GM23338 (cell line): ENCODE measurements at regions not wholly inside any gene's neighbourhood (a gene's known extent, or its start where the extent isn't known, plus 50 kb on each side); places are given as distances from the start of the nearest gene placed in this dataset.

ENCODE experiments used
- CTCF ChIP-seq, 2 experiments: fragments of 200-600 bp in 1 of 2; sonication (generic) in 1 of 2; conservative IDR thresholded peaks; 2 replicates each; pipeline versions ENCODE4 v1.5.1 to v1.6.1; 2016 to 2017; ENCODE audit warnings: antibody characterized with exemption in 2 of 2, low read depth in 2 of 2, mild to moderate bottlenecking in 2 of 2, moderate library complexity in 1 of 2
- EZH2 ChIP-seq: fragments of 200-600 bp; sonication (generic); IDR thresholded peaks from one replicate; pipeline ENCODE4 v1.8.0; 2017; ENCODE audit warnings: antibody characterized with exemption, mild to moderate bottlenecking, low read depth; ENCODE audit not compliant: unreplicated experiment
- POLR2AphosphoS5 ChIP-seq: IDR thresholded peaks from 2 replicates; pipeline ENCODE4 v1.6.1; 2016; ENCODE audit warnings: antibody characterized with exemption, low read depth
- ZNF114 ChIP-seq: fragments of 250-450 bp; sonication (Bioruptor Pico); IDR thresholded peaks from 2 replicates; pipeline ENCODE4 v1.5.0; 2020; ENCODE audit warnings: mild to moderate bottlenecking, moderate library complexity

GRCh38 chr3:157793745-157794144 is 290.5 kb upstream of the VEPH1 start:
- TF ChIP-seq ZNF114: no peak
- no peak for TF ChIP-seq EZH2
- TF ChIP-seq CTCF (conservative IDR thresholded peaks at IDR 0.05; ENCODE audit: low read depth in 2 of 2): no peak
- TF ChIP-seq POLR2AphosphoS5: no peak
